ENCODE measurements at regions not wholly inside any gene's neighbourhood (a gene's known extent, or its start where the extent isn't known, plus 50 kb on each side); places are given as distances from the start of the nearest gene placed in this dataset.

- ATAC-seq (ENCODE audit: low read depth), result no peak
- Mint-ChIP-seq H3K9me3 (no peaks in the 10 kb centered on the region), H3K4me3 (no peak overlapping the region), H3K36me3 (ENCODE audit: low read depth) (no peaks in the 10 kb centered on the region), H3K4me1 (no peaks in the 10 kb centered on the region), H3K27ac (no peak overlapping the region), H3K27me3 (no peaks in the 10 kb centered on the region)
- ChIA-PET POLR2A (no interaction called here), CTCF (no interaction called here)
- no peak for TF ChIP-seq CTCF (IDR thresholded peaks at IDR 0.05)
- no peak for DNase-seq
- intact Hi-C loops (cut with micrococcal nuclease), result no loop called here
Observed at GRCh38 chr10:128993911-128994538, 473.0 kb upstream of the MGMT start.

- intact Hi-C loops (cut with micrococcal nuclease), result no loop called here
- ChIA-PET POLR2A (no interaction called here), CTCF (no interaction called here)
- Mint-ChIP-seq H3K4me1 (no peaks in the 10 kb centered on the region), H3K4me3 (no peak overlapping the region), H3K9me3 (no peaks in the 10 kb centered on the region), H3K36me3 (ENCODE audit: low read depth) (no peaks in the 10 kb centered on the region), H3K27ac (no peak overlapping the region), H3K27me3 (no peaks in the 10 kb centered on the region)
- no peak for TF ChIP-seq CTCF (IDR thresholded peaks at IDR 0.05)
- DNase-seq, result no peak
- no peak for ATAC-seq (ENCODE audit: low read depth)
Observed at GRCh38 chr10:128994598-128995143, 472.4 kb upstream of the MGMT start.

- Mint-ChIP-seq H3K4me1 (no peaks in the 10 kb centered on the region), H3K9me3 (no peaks in the 10 kb centered on the region), H3K36me3 (ENCODE audit: low read depth) (no peaks in the 10 kb centered on the region), H3K4me3 (no peak overlapping the region), H3K27me3 (no peaks in the 10 kb centered on the region), H3K27ac (no peak overlapping the region)
- intact Hi-C loops (cut with micrococcal nuclease), result no loop called here
- TF ChIP-seq CTCF (IDR thresholded peaks at IDR 0.05), result no peak
- CTCF ChIA-PET, result no interaction called here
- no peak for DNase-seq
- no peak for ATAC-seq (ENCODE audit: low read depth)
- POLR2A ChIA-PET, result no interaction called here
Observed at GRCh38 chr10:128995676-128996075, 471.4 kb upstream of the MGMT start.

DNA sequence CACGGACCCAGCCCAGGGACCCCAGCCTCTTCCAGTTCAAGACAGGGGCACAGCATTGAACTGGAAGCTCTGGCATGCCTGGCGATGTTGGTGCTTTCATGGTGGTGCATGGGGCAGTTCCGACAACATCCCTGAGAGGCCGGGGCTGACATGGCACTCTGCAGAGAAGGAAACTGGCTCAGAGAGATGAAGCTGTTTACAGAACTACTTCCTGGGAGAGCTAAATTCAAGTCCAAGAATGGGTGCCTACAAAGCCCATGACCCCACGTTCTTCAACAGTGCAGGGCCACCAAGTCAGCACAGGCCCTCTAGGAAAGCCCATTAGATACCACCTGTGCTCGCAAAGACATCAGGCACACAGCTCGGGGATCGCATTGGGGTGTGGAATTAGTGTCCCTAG, 470.9 kb upstream of the MGMT start:
- no peak for ATAC-seq (ENCODE audit: low read depth)
- ChIA-PET CTCF (no interaction called here), POLR2A (no interaction called here)
- intact Hi-C loops (cut with micrococcal nuclease), result no loop called here
- H3K4me1 Mint-ChIP-seq, result no peaks in the 10 kb centered on the region
- no peak overlapping the region for H3K4me3 Mint-ChIP-seq
- TF ChIP-seq CTCF (IDR thresholded peaks at IDR 0.05), result no peak
- H3K9me3 Mint-ChIP-seq, result no peaks in the 10 kb centered on the region
- H3K27ac Mint-ChIP-seq, result no peak overlapping the region
- H3K36me3 Mint-ChIP-seq (ENCODE audit: low read depth), result no peaks in the 10 kb centered on the region
- H3K27me3 Mint-ChIP-seq, result no peaks in the 10 kb centered on the region
- no peak for DNase-seq

DNA sequence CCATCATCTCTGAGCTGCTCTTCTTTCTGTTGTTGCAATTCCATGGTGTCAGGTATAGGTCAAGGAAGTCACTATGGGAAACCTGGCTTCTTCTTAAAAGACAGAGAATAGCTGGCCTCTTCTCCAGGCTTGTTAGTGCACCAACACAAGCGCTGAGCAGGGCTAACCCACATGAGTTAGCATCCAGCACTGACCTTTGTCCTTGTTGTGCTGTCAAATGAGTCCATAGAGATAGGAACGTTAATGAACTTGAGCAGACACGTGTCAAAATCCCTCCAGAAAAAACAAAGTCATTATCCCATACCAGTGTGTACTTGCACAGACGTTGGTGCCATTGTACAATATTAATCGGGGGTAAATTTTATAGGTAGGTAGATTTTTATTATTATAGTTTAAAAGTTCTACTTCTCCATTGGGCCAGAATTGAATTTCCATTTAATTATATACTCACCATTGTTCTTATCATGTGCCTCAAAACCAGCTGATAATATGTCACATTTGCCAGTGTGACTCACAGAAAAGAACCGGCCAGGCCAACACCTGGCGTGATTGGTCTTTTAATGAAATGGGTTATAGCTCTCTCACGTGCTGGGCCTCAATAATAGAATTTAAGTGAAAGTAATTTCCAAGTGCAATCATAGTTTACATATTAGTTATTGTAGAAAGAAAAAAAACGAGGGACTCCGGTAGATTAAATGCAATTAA, 468.8 kb upstream of the MGMT start:
- POLR2A ChIA-PET, result no interaction called here
- DNase-seq (no peak), ATAC-seq (ENCODE audit: low read depth) (no peak)
- H3K4me3 Mint-ChIP-seq, result no peak overlapping the region
- CTCF ChIA-PET, result no interaction called here
- intact Hi-C loops (cut with micrococcal nuclease), result no loop called here
- no peak overlapping the region for H3K27ac Mint-ChIP-seq
- no peaks in the 10 kb centered on the region for H3K4me1 Mint-ChIP-seq
- H3K36me3 Mint-ChIP-seq (ENCODE audit: low read depth), result no peaks in the 10 kb centered on the region
- no peak for TF ChIP-seq CTCF (IDR thresholded peaks at IDR 0.05)
- no peaks in the 10 kb centered on the region for H3K27me3 Mint-ChIP-seq
- H3K9me3 Mint-ChIP-seq, result no peaks in the 10 kb centered on the region
